Progenitor cell of endocrine pancreas (in vitro differentiated cells): ENCODE measurements at regions not wholly inside any gene's neighbourhood (a gene's known extent, or its start where the extent isn't known, plus 50 kb on each side); places are given as distances from the start of the nearest gene placed in this dataset.

ENCODE experiments used
- DNase-seq: peaks from one replicate; pipeline ENCODE4 v3.0.0; 2021; ENCODE audit warnings: low spot score; ENCODE audit not compliant: unreplicated experiment
- H3K27ac Mint-ChIP-seq: 2 replicates; pipeline ENCODE4 v1.8.0; 2021; ENCODE audit warnings: mild to moderate bottlenecking, moderate library complexity, mixed read lengths
- H3K27me3 Mint-ChIP-seq: 2 replicates; pipeline ENCODE4 v1.8.0; 2021; ENCODE audit warnings: mixed read lengths
- H3K36me3 Mint-ChIP-seq: 2 replicates; pipeline ENCODE4 v1.8.0; 2022; ENCODE audit warnings: mixed read lengths; ENCODE audit not compliant: insufficient read depth
- H3K4me1 Mint-ChIP-seq: 2 replicates; pipeline ENCODE4 v1.8.0; 2021; ENCODE audit warnings: low read depth, mixed read lengths
- H3K4me3 Mint-ChIP-seq: 2 replicates; pipeline ENCODE4 v1.8.0; 2021; ENCODE audit warnings: low read depth, mild to moderate bottlenecking, moderate library complexity, mixed read lengths
- H3K9me3 Mint-ChIP-seq: 2 replicates; pipeline ENCODE4 v1.8.0; 2021; ENCODE audit warnings: low read depth, mixed read lengths
- CTCF ChIP-seq: fragments of 200-600 bp; sonication (generic); IDR thresholded peaks from one replicate; pipeline ENCODE4 v1.5.0; 2021; ENCODE audit warnings: antibody characterized with exemption, mild to moderate bottlenecking; ENCODE audit not compliant: unreplicated experiment

- TF ChIP-seq CTCF: no peak
- Mint-ChIP-seq H3K36me3 (no peaks in the 10 kb centered on the region), H3K4me1 (peaks cover 1% of the 10 kb centered on the region), H3K27me3 (no peaks in the 10 kb centered on the region), H3K4me3 (no peak overlapping the region), H3K27ac (no peak overlapping the region), H3K9me3 (no peaks in the 10 kb centered on the region)
- DNase-seq: no peak
These were observed 288.2 kb upstream of the ST6GAL2 start for GRCh38 chr2:107174171-107174570.

DNA sequence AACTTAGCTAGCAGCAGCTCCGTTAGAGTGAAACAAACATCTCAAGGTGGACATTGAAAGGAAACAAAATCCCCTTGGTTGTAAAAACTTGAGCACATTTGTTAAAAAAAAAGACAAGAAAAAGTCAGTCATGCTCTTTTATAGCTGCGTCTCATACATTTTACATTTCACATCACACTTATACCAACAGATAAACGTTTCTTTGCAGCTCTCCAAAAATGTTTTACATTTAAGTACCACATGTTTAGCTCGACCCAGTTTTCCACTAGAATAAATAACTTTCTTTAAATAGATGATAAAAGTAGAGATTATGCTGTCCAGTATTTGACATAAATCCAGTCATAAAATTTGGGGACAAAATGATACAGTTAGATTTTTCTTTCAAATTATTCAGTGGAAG is 297.0 kb upstream of the ST6GAL2 start:
- Mint-ChIP-seq H3K4me1 (no peaks in the 10 kb centered on the region), H3K9me3 (no peaks in the 10 kb centered on the region), H3K27ac (no peak overlapping the region), H3K4me3 (no peak overlapping the region), H3K27me3 (no peaks in the 10 kb centered on the region), H3K36me3 (no peaks in the 10 kb centered on the region)
- DNase-seq: no peak
- no peak for TF ChIP-seq CTCF

DNA sequence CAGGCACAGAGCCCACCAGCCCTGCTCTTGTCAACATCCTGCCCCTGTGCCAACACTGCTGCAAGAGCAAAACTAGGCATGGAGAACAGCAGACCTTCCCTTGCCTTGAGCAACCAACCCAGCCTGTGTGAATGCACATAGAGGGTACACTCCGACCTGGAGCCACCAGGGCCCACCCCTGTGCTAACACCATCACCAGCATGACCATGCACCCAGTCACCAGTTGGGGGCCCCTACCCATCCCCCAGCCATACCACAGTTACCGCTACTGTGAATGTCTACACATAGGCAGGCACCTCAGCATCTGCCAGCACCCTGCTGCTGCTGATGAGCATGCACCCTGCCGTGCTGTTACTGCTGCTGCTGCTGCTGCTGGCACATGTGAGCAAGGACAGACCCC is 301.9 kb upstream of the ST6GAL2 start:
- no peak for DNase-seq
- Mint-ChIP-seq H3K9me3 (no peaks in the 10 kb centered on the region), H3K4me3 (no peak overlapping the region), H3K4me1 (no peaks in the 10 kb centered on the region), H3K27me3 (no peaks in the 10 kb centered on the region), H3K27ac (no peak overlapping the region), H3K36me3 (no peaks in the 10 kb centered on the region)
- TF ChIP-seq CTCF: no peak

DNA sequence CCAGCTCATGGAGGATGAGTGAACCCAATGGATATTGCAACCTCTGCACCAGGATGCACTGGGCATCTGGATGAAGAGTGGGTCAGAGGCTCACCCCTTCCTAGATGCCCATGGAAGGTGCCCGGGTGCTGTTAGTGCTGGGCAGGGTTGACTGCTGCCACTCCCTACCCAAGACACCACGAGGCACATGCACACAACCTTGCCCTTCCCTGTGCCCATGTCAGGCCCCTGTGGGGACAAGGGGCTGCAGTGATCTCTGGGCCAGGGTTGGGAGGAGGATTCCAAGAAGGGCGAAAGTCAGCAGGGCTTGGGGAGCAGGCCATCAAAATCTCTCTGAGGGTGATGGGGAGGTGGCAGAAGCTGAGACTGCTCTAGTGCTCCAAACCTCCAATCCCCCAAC is 309.7 kb upstream of the ST6GAL2 start:
- H3K27me3 Mint-ChIP-seq: no peaks in the 10 kb centered on the region
- no peak for TF ChIP-seq CTCF
- no peak for DNase-seq
- no peak overlapping the region for H3K4me3 Mint-ChIP-seq
- H3K27ac Mint-ChIP-seq: no peak overlapping the region
- H3K36me3 Mint-ChIP-seq: no peaks in the 10 kb centered on the region
- no peaks in the 10 kb centered on the region for H3K9me3 Mint-ChIP-seq
- H3K4me1 Mint-ChIP-seq: no peaks in the 10 kb centered on the region

GRCh38 chr2:107197594-107198294 is 311.8 kb upstream of the ST6GAL2 start:
- Mint-ChIP-seq H3K4me1 (no peaks in the 10 kb centered on the region), H3K27me3 (no peaks in the 10 kb centered on the region), H3K36me3 (no peaks in the 10 kb centered on the region), H3K4me3 (no peak overlapping the region), H3K27ac (peak overlapping the region; percentile 74), H3K9me3 (no peaks in the 10 kb centered on the region)
- no peak for DNase-seq
- no peak for TF ChIP-seq CTCF
